Epithelial cell of esophagus (primary cell): ENCODE measurements at regions not wholly inside any gene's neighbourhood (a gene's known extent, or its start where the extent isn't known, plus 50 kb on each side); places are given as distances from the start of the nearest gene placed in this dataset.
A peak's percentile ranks its signal among the peaks of the same experiment; 100 is the strongest.

ENCODE experiments used
- DNase-seq: peaks from one replicate; pipeline ENCODE4 v3.0.0; 2010; ENCODE audit warnings: low read depth
- H3K4me3 ChIP-seq: 2 replicates; pipeline ENCODE4 v1.5.1; 2011; ENCODE audit warnings: mild to moderate bottlenecking, low read length, control low read depth
- CTCF ChIP-seq: IDR thresholded peaks from 2 replicates; pipeline ENCODE4 v1.5.1; 2011; ENCODE audit warnings: low read depth, mild to moderate bottlenecking, low read length, control low read depth, inconsistent platforms; ENCODE audit not compliant: insufficient read depth; ENCODE audit errors: missing control alignments

GRCh38 chr5:18403141-18403540, 768.9 kb downstream of the TAF11L14 start:
- no peak for DNase-seq
- no peak overlapping the region for H3K4me3 ChIP-seq
- no peak for TF ChIP-seq CTCF

GRCh38 chr5:18403941-18404438, 769.7 kb downstream of the TAF11L14 start:
- no peak for DNase-seq
- no peak for TF ChIP-seq CTCF
- no peak overlapping the region for H3K4me3 ChIP-seq

- H3K4me3 ChIP-seq = no peak overlapping the region
- no peak for TF ChIP-seq CTCF
- DNase-seq = peak; percentile 66
These were observed 786.5 kb downstream of the TAF11L14 start for GRCh38 chr5:18420711-18421110.

DNA sequence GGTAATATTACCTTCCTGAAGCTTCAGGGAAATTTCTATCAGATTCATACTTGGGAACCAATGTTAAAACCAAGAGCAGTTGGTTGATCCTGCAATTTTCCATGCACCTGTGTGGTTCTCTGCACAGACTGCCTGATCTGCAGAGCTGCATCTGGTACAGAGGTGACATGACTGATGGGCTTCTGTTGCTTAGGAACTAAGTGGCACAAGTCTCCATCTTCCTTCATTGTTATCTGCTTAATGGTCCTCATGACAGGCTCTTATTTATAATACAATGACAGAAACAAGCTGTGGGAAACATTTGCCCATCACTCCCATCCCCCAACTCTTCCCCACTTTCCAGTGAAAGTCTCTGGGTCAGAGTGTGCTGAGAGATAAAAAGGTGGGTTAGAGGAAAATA, 799.1 kb downstream of the TAF11L14 start:
- no peak overlapping the region for H3K4me3 ChIP-seq
- DNase-seq = no peak
- no peak for TF ChIP-seq CTCF

DNA sequence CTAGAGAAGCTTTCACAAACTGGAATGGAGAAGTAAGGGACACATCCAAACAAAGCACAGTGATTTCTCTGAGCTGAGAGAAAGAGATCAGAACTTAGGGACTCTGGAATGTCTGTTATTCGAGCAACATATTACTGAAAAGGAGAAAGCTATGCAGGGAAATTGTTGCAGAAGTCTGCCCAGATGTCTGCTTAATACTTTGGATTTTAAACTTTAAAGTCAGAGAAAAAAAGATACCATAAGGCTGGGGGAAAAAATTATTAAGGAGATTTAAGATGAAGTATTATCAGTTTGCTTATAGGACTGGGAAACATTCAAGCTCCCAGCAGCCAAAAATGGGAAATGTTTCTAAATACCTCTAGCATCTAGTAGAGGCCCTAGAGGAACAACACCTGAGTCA, 803.9 kb downstream of the TAF11L14 start:
- H3K4me3 ChIP-seq = no peak overlapping the region
- TF ChIP-seq CTCF = no peak
- no peak for DNase-seq

DNA sequence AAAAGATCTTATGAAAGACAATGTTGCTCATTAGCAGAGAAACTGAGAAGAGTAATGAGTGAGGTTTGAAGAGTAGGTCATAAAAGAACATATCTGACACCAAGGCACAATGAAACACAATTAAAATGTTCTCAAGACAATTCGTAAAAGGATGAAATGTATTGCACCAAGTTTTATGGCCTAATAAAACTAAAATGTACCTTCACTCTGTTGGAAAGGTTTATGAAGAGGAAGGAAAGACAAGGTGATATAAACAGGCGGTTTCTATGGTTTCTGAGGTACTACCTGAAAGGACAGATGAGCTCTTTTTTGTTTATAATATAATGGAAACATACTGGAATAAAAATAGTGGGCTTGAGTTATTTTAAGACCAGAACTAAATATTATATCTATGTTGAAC, 821.3 kb downstream of the TAF11L14 start:
- TF ChIP-seq CTCF = no peak
- no peak for DNase-seq
- H3K4me3 ChIP-seq = no peak overlapping the region

DNA sequence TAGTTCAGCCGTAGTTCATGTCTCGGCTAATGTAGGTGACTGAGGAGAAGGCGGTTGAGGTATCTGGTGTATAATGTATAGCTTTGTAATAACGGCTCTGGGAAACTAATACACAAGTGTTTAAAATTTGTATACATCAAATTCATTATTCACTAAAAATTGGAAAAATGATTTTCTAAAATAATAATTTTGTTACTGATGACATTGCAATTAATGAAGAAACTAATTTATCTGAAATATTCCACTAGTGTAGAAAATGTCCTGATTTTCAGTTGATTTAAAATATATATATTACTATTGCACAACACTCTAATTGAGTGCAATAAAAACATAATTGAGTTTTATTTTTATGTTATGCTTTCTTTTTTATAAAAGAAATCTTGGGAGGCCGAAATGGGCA, 823.0 kb downstream of the TAF11L14 start:
- DNase-seq = no peak
- no peak for TF ChIP-seq CTCF
- no peak overlapping the region for H3K4me3 ChIP-seq
